Esophagus muscularis mucosa (tissue), 4 donors: ENCODE measurements at regions not wholly inside any gene's neighbourhood (a gene's known extent, or its start where the extent isn't known, plus 50 kb on each side); places are given as distances from the start of the nearest gene placed in this dataset.

Source experiments
- DNase-seq: peaks from one replicate; pipeline ENCODE4 v3.0.0-alpha.2; 2017; ENCODE audit errors: extremely low spot score
- H3K27ac ChIP-seq, 4 donors: fragments of 200-600 bp; sonication (generic); replicated peaks in 1 of 4; 1 replicate in 3 of 4; 2 replicates in 1 of 4; pipeline ENCODE4 v1.5.1; 2016 to 2019; ENCODE audit warnings: mild to moderate bottlenecking in 1 of 4
- H3K27me3 ChIP-seq, 4 donors: fragments of 200-600 bp; sonication (generic); one replicate each; pipeline versions ENCODE4 v1.5.1 to v1.6.0; 2016 to 2019
- H3K36me3 ChIP-seq, 4 donors: fragments of 200-600 bp; sonication (generic); one replicate each; pipeline ENCODE4 v1.5.1; 2016 to 2019
- H3K4me1 ChIP-seq, 4 donors: fragments of 200-600 bp; sonication (generic); one replicate each; pipeline ENCODE4 v1.5.1; 2016 to 2019
- H3K4me3 ChIP-seq, 4 donors: fragments of 200-600 bp; sonication (generic); 1 replicate in 2 of 4; 2 replicates in 2 of 4; pipeline ENCODE4 v1.5.1; 2016 to 2019; ENCODE audit warnings: mild to moderate bottlenecking in 4 of 4, moderate library complexity in 1 of 4
- H3K9me3 ChIP-seq, 4 donors: fragments of 200-600 bp; sonication (generic); 1 replicate in 3 of 4; 2 replicates in 1 of 4; pipeline ENCODE4 v1.5.1; 2016 to 2019
- EP300 ChIP-seq: sonication (generic); formaldehyde crosslinking; IDR thresholded peaks from one replicate; pipeline ENCODE4 v1.6.1; 2017; ENCODE audit warnings: antibody characterized with exemption
- POLR2A ChIP-seq: fragments of 450-650 bp; IDR thresholded peaks from one replicate; pipeline ENCODE4 v1.6.1; 2017; ENCODE audit warnings: antibody characterized with exemption, moderate library complexity, mild to moderate bottlenecking, low read depth
- POLR2AphosphoS5 ChIP-seq, 2 donors: sonication (generic); formaldehyde crosslinking; IDR thresholded peaks; one replicate each; pipeline ENCODE4 v1.6.1; 2017; ENCODE audit warnings: antibody characterized with exemption in 2 of 2
- WGBS: methylation state at CpG from one replicate; pipeline ENCODE4 v1.1.5; 2018; 5-methylcytosine and 5-hydroxymethylcytosine counted together
- intact Hi-C: fragments of 100-400 bp; cut with DNase I; formaldehyde crosslinking; loops from one replicate; pipeline ENCODE4 v1.15.1; 2023
- TF ChIP-seq, protein P1 (sequence below), 3 experiments: fragments of 200-600 bp in 2 of 3; fragments of 450-650 bp in 1 of 3; sonication (generic) in 2 of 3; IDR thresholded peaks; one replicate each; pipeline ENCODE4 v1.5.1; 2017 to 2019; ENCODE audit warnings: antibody characterized with exemption in 3 of 3, mild to moderate bottlenecking in 2 of 3, moderate library complexity in 1 of 3

DNA sequence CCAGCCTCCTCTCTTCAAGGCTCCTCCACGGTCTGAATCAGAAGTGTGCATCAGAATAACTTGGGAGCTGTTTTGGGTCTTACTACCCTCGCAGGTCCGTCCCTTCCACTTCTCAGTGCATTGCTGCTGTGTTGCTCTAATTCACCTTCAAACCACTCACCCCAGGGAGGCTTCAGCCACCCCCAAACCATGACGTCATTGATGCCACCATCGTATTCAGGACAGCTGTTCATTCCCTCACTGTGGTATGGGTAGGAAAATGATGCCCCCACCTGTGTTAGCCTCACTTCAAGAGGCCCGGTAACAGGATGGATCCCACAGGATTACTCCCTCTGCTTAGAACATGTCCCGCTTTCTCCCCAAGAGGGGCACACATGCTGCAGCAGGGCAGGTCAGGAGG, 1005.7 kb downstream of the UQCRFS1 start:
- TF ChIP-seq, protein P1, sequence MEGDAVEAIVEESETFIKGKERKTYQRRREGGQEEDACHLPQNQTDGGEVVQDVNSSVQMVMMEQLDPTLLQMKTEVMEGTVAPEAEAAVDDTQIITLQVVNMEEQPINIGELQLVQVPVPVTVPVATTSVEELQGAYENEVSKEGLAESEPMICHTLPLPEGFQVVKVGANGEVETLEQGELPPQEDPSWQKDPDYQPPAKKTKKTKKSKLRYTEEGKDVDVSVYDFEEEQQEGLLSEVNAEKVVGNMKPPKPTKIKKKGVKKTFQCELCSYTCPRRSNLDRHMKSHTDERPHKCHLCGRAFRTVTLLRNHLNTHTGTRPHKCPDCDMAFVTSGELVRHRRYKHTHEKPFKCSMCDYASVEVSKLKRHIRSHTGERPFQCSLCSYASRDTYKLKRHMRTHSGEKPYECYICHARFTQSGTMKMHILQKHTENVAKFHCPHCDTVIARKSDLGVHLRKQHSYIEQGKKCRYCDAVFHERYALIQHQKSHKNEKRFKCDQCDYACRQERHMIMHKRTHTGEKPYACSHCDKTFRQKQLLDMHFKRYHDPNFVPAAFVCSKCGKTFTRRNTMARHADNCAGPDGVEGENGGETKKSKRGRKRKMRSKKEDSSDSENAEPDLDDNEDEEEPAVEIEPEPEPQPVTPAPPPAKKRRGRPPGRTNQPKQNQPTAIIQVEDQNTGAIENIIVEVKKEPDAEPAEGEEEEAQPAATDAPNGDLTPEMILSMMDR (IDR thresholded peaks at IDR 0.05): no peak
- TF ChIP-seq POLR2AphosphoS5 (IDR thresholded peaks at IDR 0.05): no peak
- no peak for TF ChIP-seq EP300
- no peak for TF ChIP-seq POLR2A
- no peak overlapping the region for H3K27ac ChIP-seq
- no peaks in the 10 kb centered on the region for H3K27me3 ChIP-seq
- peaks cover 0 to 2% (median under 1%) of the 10 kb centered on the region in 4 donors for H3K9me3 ChIP-seq
- WGBS: 88% methylated on average over 6 of the region's 7 CpGs
- no peaks in the 10 kb centered on the region for H3K36me3 ChIP-seq
- DNase-seq: no peak
- no peak overlapping the region for H3K4me3 ChIP-seq
- intact Hi-C loops: no loop called here
- no peaks in the 10 kb centered on the region for H3K4me1 ChIP-seq

DNA sequence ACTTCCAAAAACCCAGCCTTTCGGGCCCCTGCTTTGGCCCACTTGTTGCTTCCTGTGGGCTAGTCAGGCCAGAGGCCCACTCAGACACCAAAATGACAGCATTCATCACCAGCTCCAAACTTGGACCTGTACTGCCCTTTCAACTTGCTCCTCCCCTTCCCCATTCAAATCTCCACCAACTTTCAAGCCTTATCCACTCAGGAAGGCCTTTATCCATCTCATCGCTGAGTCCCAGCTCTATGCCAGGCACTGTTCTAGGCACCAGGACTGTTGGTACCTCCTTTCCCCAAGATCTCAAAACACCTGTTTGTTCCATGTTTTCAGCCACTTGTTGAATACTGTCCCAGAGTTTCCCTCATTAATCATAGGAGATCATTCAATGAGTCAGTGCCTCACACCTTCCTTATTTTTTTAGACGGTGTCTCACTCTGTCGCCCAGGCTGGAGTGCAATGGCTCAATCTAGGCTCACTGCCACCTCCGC, 1011.4 kb downstream of the UQCRFS1 start:
- Histone ChIP-seq H3K36me3 (no peaks in the 10 kb centered on the region), H3K27me3 (no peaks in the 10 kb centered on the region), H3K4me1 (no peaks in the 10 kb centered on the region), H3K27ac (no peak overlapping the region), H3K9me3 (peaks cover 0 to 5% (median 2%) of the 10 kb centered on the region in 4 donors), H3K4me3 (no peak overlapping the region)
- 92% methylated on average over 5 of the region's 5 CpGs for WGBS
- no peak for DNase-seq
- TF ChIP-seq POLR2A (no peak), POLR2AphosphoS5 (IDR thresholded peaks at IDR 0.05) (no peak), EP300 (no peak)
- TF ChIP-seq, protein P1 (IDR thresholded peaks at IDR 0.05): no peak
- intact Hi-C loops: no loop called here

DNA sequence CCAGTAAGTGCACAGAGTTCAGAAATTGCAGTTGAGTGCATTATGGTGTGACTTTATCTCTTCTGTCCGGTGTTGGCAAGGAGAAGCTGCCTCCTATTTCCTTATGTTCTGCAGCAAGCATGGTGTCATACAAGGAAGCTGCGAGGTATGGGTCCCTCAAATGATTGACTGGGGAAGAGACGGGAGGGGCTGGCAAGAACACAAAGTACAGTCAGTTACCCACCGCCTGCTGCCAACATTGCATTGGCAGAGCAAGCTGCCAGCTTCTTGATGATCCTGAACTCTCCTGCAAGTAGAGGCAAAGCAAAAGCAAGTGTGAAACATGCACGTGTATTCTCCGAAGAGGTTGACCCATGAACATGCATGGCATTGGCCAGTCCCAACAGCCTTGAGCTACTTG, 1013.6 kb downstream of the UQCRFS1 start:
- no peak for DNase-seq
- Histone ChIP-seq H3K36me3 (no peaks in the 10 kb centered on the region), H3K4me3 (no peak overlapping the region), H3K27me3 (no peaks in the 10 kb centered on the region), H3K9me3 (peaks cover 0 to 5% (median 2%) of the 10 kb centered on the region in 4 donors), H3K4me1 (no peaks in the 10 kb centered on the region), H3K27ac (no peak overlapping the region)
- intact Hi-C loops: no loop called here
- 75% methylated on average over 6 of the region's 6 CpGs for WGBS
- no peak for TF ChIP-seq POLR2AphosphoS5 (IDR thresholded peaks at IDR 0.05)
- TF ChIP-seq, protein P1 (IDR thresholded peaks at IDR 0.05): no peak
- TF ChIP-seq POLR2A: no peak
- no peak for TF ChIP-seq EP300

GRCh38 chr19:28196961-28197360, 1016.0 kb downstream of the UQCRFS1 start:
- WGBS: 70% methylated on average over 7 of the region's 7 CpGs
- DNase-seq: no peak
- no peaks in the 10 kb centered on the region for H3K4me1 ChIP-seq
- no peak overlapping the region for H3K4me3 ChIP-seq
- intact Hi-C loops: no loop called here
- no peaks in the 10 kb centered on the region for H3K27me3 ChIP-seq
- H3K27ac ChIP-seq: no peak overlapping the region
- no peaks in the 10 kb centered on the region for H3K36me3 ChIP-seq
- TF ChIP-seq POLR2A: no peak
- TF ChIP-seq EP300: no peak
- TF ChIP-seq, protein P1 (IDR thresholded peaks at IDR 0.05): no peak
- H3K9me3 ChIP-seq: no peaks in the 10 kb centered on the region

GRCh38 chr19:28196101-28196500, 1016.9 kb downstream of the UQCRFS1 start:
- intact Hi-C loops: no loop called here
- H3K4me3 ChIP-seq: no peak overlapping the region
- no peaks in the 10 kb centered on the region for H3K9me3 ChIP-seq
- H3K36me3 ChIP-seq: no peaks in the 10 kb centered on the region
- TF ChIP-seq, protein P1 (IDR thresholded peaks at IDR 0.05): no peak
- no peak for TF ChIP-seq EP300
- no peak for TF ChIP-seq POLR2A
- TF ChIP-seq POLR2AphosphoS5 (IDR thresholded peaks at IDR 0.05): no peak
- H3K27ac ChIP-seq: no peak overlapping the region
- DNase-seq: no peak
- WGBS: 31% methylated on average over 3 of the region's 3 CpGs
- H3K27me3 ChIP-seq: no peaks in the 10 kb centered on the region
- H3K4me1 ChIP-seq: no peaks in the 10 kb centered on the region
